OCI-LY1 (cell line): ENCODE measurements at regions not wholly inside any gene's neighbourhood (a gene's known extent, or its start where the extent isn't known, plus 50 kb on each side); places are given as distances from the start of the nearest gene placed in this dataset.

Source experiments
- H2AFZ ChIP-seq: fragments of 200-600 bp; sonication (generic), shearing (Covaris generic); 2 replicates; pipeline ENCODE4 v1.6.0; 2014; ENCODE audit warnings: antibody characterized with exemption, mild to moderate bottlenecking, low read length
- H3F3A ChIP-seq: fragments of 200-600 bp; sonication (generic), shearing (Covaris generic); 2 replicates; pipeline ENCODE4 v1.6.0; 2014; ENCODE audit warnings: mild to moderate bottlenecking, antibody characterized with exemption, low read length, moderate library complexity; ENCODE audit not compliant: insufficient read depth
- H3K27ac ChIP-seq: fragments of 200-600 bp; sonication (generic); 2 replicates; pipeline ENCODE4 v1.5.1; 2014; ENCODE audit warnings: low read length, mixed run types, mild to moderate bottlenecking, low read depth; ENCODE audit not compliant: poor library complexity, severe bottlenecking
- H3K27me3 ChIP-seq: fragments of 200-600 bp; sonication (generic); 2 replicates; pipeline ENCODE4 v1.6.0; 2014; ENCODE audit warnings: antibody characterized with exemption, mild to moderate bottlenecking, low read length, moderate library complexity; ENCODE audit not compliant: insufficient read depth
- H3K36me3 ChIP-seq: fragments of 200-600 bp; sonication (generic); 2 replicates; pipeline ENCODE4 v1.6.1; 2014; ENCODE audit warnings: mild to moderate bottlenecking, antibody characterized with exemption, low read length, moderate library complexity, mixed read lengths; ENCODE audit not compliant: insufficient read depth
- H3K4me1 ChIP-seq: fragments of 200-600 bp; sonication (generic); 2 replicates; pipeline ENCODE4 v1.5.1; 2014; ENCODE audit warnings: mild to moderate bottlenecking, low read length, moderate library complexity; ENCODE audit not compliant: insufficient read depth, severe bottlenecking
- H3K4me2 ChIP-seq: fragments of 200-600 bp; sonication (generic), shearing (Covaris generic); 2 replicates; pipeline ENCODE4 v1.6.1; 2014; ENCODE audit warnings: low read length
- H3K4me3 ChIP-seq: fragments of 200-600 bp; sonication (generic); 2 replicates; pipeline ENCODE4 v1.5.1; 2014; ENCODE audit warnings: low read length, low read depth, mild to moderate bottlenecking, mixed read lengths; ENCODE audit not compliant: poor library complexity, severe bottlenecking
- H3K79me2 ChIP-seq: fragments of 200-600 bp; shearing (Covaris generic); 2 replicates; pipeline ENCODE4 v1.6.1; 2016; ENCODE audit warnings: mixed run types, low read length, mixed read lengths; ENCODE audit not compliant: insufficient read depth
- H3K9ac ChIP-seq: fragments of 200-600 bp; sonication (generic), shearing (Covaris generic); 2 replicates; pipeline ENCODE4 v1.6.1; 2014; ENCODE audit warnings: mild to moderate bottlenecking, low read length, mixed read lengths
- H3K9me2 ChIP-seq: fragments of 200-600 bp; sonication (generic), shearing (Covaris generic); 2 replicates; pipeline ENCODE4 v1.6.1; 2014; ENCODE audit warnings: low read depth, mild to moderate bottlenecking, low read length, mixed read lengths
- H3K9me3 ChIP-seq: fragments of 200-600 bp; shearing (Covaris generic); 2 replicates; pipeline ENCODE4 v1.6.1; 2014; ENCODE audit warnings: low read length, mixed read lengths
- H4K20me1 ChIP-seq: fragments of 200-600 bp; sonication (generic), shearing (Covaris generic); 2 replicates; pipeline ENCODE4 v1.6.0; 2016; ENCODE audit warnings: mild to moderate bottlenecking, low read length; ENCODE audit not compliant: insufficient read depth
- CTCF ChIP-seq: fragments of 200-600 bp; sonication (generic), shearing (Covaris generic); IDR thresholded peaks from 2 replicates; pipeline ENCODE4 v1.5.1; 2017; ENCODE audit warnings: mild to moderate bottlenecking, antibody characterized with exemption, low read length, moderate library complexity, mixed read lengths
- EZH2 ChIP-seq: fragments of 200-600 bp; sonication (generic), shearing (Covaris generic); IDR thresholded peaks from 2 replicates; pipeline ENCODE4 v1.8.0; 2017; ENCODE audit warnings: borderline replicate concordance, mixed run types, mild to moderate bottlenecking, antibody characterized with exemption, low read length, moderate library complexity, mixed read lengths

- peaks cover 8% of the 10 kb centered on the region for H3K4me1 ChIP-seq
- TF ChIP-seq CTCF: no peak
- no peak for TF ChIP-seq EZH2
- no peak overlapping the region for H2AFZ ChIP-seq
- H3K4me3 ChIP-seq: no peak overlapping the region
- no peaks in the 10 kb centered on the region for H3F3A ChIP-seq
- H3K9ac ChIP-seq: no peak overlapping the region
- H3K4me2 ChIP-seq: no peak overlapping the region
- no peaks in the 10 kb centered on the region for H3K27me3 ChIP-seq
- H3K9me2 ChIP-seq: no peaks in the 10 kb centered on the region
- H3K27ac ChIP-seq: no peak overlapping the region
- no peaks in the 10 kb centered on the region for H3K79me2 ChIP-seq
- H4K20me1 ChIP-seq: no peaks in the 10 kb centered on the region
- no peaks in the 10 kb centered on the region for H3K36me3 ChIP-seq
- no peaks in the 10 kb centered on the region for H3K9me3 ChIP-seq
These were observed 315.2 kb downstream of the PCDH10 start for GRCh38 chr4:133464311-133464710.

GRCh38 chr4:133452678-133453077 lies 303.6 kb downstream of the PCDH10 start:
- no peak overlapping the region for H3K9ac ChIP-seq
- H3K4me3 ChIP-seq: no peak overlapping the region
- no peaks in the 10 kb centered on the region for H3F3A ChIP-seq

GRCh38 chr4:133450813-133451212 lies 301.7 kb downstream of the PCDH10 start:
- Histone ChIP-seq H3K4me1 (no peaks in the 10 kb centered on the region), H4K20me1 (no peaks in the 10 kb centered on the region), H3K9ac (no peak overlapping the region), H3K9me3 (no peaks in the 10 kb centered on the region), H3K27ac (no peak overlapping the region), H3K36me3 (no peaks in the 10 kb centered on the region), H3F3A (no peaks in the 10 kb centered on the region), H3K27me3 (no peaks in the 10 kb centered on the region), H2AFZ (no peak overlapping the region), H3K4me2 (no peak overlapping the region), H3K9me2 (no peaks in the 10 kb centered on the region), H3K79me2 (no peaks in the 10 kb centered on the region), H3K4me3 (no peak overlapping the region)
- TF ChIP-seq EZH2: no peak
- no peak for TF ChIP-seq CTCF

More at GRCh38 chr4:133452678-133453077, 303.6 kb downstream of the PCDH10 start:
- Histone ChIP-seq H3K36me3 (no peaks in the 10 kb centered on the region), H3K79me2 (no peaks in the 10 kb centered on the region), H3K9me3 (no peaks in the 10 kb centered on the region), H3K4me1 (no peaks in the 10 kb centered on the region), H4K20me1 (no peaks in the 10 kb centered on the region), H3K4me2 (no peak overlapping the region), H2AFZ (no peak overlapping the region), H3K27me3 (no peaks in the 10 kb centered on the region), H3K27ac (no peak overlapping the region), H3K9me2 (no peaks in the 10 kb centered on the region)
- TF ChIP-seq CTCF (no peak), EZH2 (no peak)
